ENCODE measurements at regions not wholly inside any gene's neighbourhood (a gene's known extent, or its start where the extent isn't known, plus 50 kb on each side); places are given as distances from the start of the nearest gene placed in this dataset.

DNA sequence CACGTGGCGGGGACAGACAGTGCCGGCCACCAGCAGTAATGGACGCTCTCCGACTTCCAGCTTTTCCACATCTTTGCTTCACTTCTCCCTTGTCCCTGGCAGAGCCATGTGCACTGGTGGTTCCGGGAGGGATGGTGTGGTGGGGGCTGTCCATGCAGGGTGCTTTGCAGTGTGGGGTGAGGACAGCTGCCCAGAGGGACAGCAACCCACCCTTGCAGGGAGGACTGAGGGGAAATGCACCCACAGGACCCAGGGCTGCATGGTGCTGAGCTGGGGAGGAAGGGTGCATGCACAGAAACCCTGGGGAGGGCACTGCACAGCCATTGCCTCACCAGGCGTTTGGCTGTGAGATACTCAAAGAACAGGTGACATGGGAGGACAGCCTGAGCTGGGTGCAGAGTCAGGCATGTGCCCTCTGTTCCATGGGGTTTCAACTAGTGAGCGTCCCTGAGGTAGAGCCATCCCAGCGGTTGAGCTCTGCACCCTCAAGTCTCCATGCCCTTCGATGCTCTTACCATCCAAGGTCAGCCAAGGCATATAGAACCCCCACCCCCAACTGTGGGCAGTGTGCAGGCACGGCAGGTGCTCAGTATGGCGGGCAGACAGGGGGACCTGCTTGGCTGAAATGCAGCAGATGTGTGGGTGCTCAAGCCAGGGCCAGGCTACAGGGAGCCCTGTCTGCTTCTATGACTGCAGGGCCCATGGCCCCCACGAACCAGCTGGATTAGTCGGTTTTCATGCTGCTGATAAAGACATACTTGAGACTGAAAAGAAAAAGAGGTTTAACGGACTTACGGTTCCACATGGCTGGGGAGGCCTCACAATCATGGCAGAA is 239.7 kb downstream of the TTLL2 start:
- TF ChIP-seq, protein P1, sequence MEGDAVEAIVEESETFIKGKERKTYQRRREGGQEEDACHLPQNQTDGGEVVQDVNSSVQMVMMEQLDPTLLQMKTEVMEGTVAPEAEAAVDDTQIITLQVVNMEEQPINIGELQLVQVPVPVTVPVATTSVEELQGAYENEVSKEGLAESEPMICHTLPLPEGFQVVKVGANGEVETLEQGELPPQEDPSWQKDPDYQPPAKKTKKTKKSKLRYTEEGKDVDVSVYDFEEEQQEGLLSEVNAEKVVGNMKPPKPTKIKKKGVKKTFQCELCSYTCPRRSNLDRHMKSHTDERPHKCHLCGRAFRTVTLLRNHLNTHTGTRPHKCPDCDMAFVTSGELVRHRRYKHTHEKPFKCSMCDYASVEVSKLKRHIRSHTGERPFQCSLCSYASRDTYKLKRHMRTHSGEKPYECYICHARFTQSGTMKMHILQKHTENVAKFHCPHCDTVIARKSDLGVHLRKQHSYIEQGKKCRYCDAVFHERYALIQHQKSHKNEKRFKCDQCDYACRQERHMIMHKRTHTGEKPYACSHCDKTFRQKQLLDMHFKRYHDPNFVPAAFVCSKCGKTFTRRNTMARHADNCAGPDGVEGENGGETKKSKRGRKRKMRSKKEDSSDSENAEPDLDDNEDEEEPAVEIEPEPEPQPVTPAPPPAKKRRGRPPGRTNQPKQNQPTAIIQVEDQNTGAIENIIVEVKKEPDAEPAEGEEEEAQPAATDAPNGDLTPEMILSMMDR (IDR thresholded peaks at IDR 0.05) = no peak
- TF ChIP-seq POLR2AphosphoS5 (IDR thresholded peaks at IDR 0.05) = no peak
- TF ChIP-seq POLR2A (IDR thresholded peaks at IDR 0.05) = no peak
- TF ChIP-seq EP300 (IDR thresholded peaks at IDR 0.05) = no peak
